ENCODE measurements at regions not wholly inside any gene's neighbourhood (a gene's known extent, or its start where the extent isn't known, plus 50 kb on each side); places are given as distances from the start of the nearest gene placed in this dataset.

GRCh38 chr2:128988967-128989366, 670.3 kb upstream of the HS6ST1 start:
- no peak overlapping the region for H3K9ac ChIP-seq (ENCODE audit: low read depth in 1 of 2, low read length in 2 of 2)
- H3K4me3 ChIP-seq (ENCODE audit: low read depth in 1 of 3, low read length in 3 of 3), result no peak overlapping the region
- TF ChIP-seq HNF4A (conservative IDR thresholded peaks at IDR 0.05) (no peak), YY1 (IDR thresholded peaks at IDR 0.05) (no peak), NR2F2 (IDR thresholded peaks at IDR 0.05) (no peak), RXRA (IDR thresholded peaks at IDR 0.05) (no peak), JUND (IDR thresholded peaks at IDR 0.05) (no peak), RAD21 (IDR thresholded peaks at IDR 0.05) (no peak), FOXA2 (IDR thresholded peaks at IDR 0.05) (no peak)
- WGBS, result 80% methylated on average over 6 of the region's 6 CpGs
- H3K27me3 ChIP-seq (ENCODE audit: control insufficient read depth in 4 of 4, insufficient read depth in 4 of 4, low read length in 3 of 4), result no peaks in the 10 kb centered on the region
- no peak for DNase-seq (ENCODE audit: low spot score)
- H3K9me3 ChIP-seq (ENCODE audit: control insufficient read depth in 4 of 4, low read length in 3 of 4), result peaks cover 0 to 2% (median 0%) of the 10 kb centered on the region in 4 donors
- no peaks in the 10 kb centered on the region for H3K36me3 ChIP-seq (ENCODE audit: control insufficient read depth in 4 of 4, insufficient read depth in 3 of 4, low read depth in 1 of 4, low read length in 3 of 4)
- no peaks in the 10 kb centered on the region for H3K4me1 ChIP-seq (ENCODE audit: control insufficient read depth in 4 of 4, insufficient read depth in 4 of 4, low read length in 3 of 4)
- no peak overlapping the region for H3K27ac ChIP-seq (ENCODE audit: low read depth in 1 of 2, low read length in 2 of 2)

- Histone ChIP-seq H3K4me3 (ENCODE audit: low read depth in 1 of 3, low read length in 3 of 3) (no peak overlapping the region), H3K9me3 (ENCODE audit: control insufficient read depth in 4 of 4, low read length in 3 of 4) (peaks cover 0 to 2% (median 0%) of the 10 kb centered on the region in 4 donors), H3K27me3 (ENCODE audit: control insufficient read depth in 4 of 4, insufficient read depth in 4 of 4, low read length in 3 of 4) (no peaks in the 10 kb centered on the region), H3K36me3 (ENCODE audit: control insufficient read depth in 4 of 4, insufficient read depth in 3 of 4, low read depth in 1 of 4, low read length in 3 of 4) (no peaks in the 10 kb centered on the region), H3K9ac (ENCODE audit: low read depth in 1 of 2, low read length in 2 of 2) (no peak overlapping the region), H3K27ac (ENCODE audit: low read depth in 1 of 2, low read length in 2 of 2) (no peak overlapping the region), H3K4me1 (ENCODE audit: control insufficient read depth in 4 of 4, insufficient read depth in 4 of 4, low read length in 3 of 4) (no peaks in the 10 kb centered on the region)
- no peak for DNase-seq (ENCODE audit: low spot score)
- TF ChIP-seq, protein P1, sequence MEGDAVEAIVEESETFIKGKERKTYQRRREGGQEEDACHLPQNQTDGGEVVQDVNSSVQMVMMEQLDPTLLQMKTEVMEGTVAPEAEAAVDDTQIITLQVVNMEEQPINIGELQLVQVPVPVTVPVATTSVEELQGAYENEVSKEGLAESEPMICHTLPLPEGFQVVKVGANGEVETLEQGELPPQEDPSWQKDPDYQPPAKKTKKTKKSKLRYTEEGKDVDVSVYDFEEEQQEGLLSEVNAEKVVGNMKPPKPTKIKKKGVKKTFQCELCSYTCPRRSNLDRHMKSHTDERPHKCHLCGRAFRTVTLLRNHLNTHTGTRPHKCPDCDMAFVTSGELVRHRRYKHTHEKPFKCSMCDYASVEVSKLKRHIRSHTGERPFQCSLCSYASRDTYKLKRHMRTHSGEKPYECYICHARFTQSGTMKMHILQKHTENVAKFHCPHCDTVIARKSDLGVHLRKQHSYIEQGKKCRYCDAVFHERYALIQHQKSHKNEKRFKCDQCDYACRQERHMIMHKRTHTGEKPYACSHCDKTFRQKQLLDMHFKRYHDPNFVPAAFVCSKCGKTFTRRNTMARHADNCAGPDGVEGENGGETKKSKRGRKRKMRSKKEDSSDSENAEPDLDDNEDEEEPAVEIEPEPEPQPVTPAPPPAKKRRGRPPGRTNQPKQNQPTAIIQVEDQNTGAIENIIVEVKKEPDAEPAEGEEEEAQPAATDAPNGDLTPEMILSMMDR (IDR thresholded peaks at IDR 0.05; ENCODE audit: low read depth, low read length, missing input control), result no peak
- TF ChIP-seq JUND (IDR thresholded peaks at IDR 0.05), result no peak
- TF ChIP-seq HNF4A (conservative IDR thresholded peaks at IDR 0.05), result no peak
- TF ChIP-seq GABPA (IDR thresholded peaks at IDR 0.05 in 1 of 2, conservative IDR thresholded peaks at IDR 0.05 in 1 of 2), result no peak
- no peak for TF ChIP-seq TAF1 (conservative IDR thresholded peaks at IDR 0.05)
- no peak for TF ChIP-seq NR2F2 (IDR thresholded peaks at IDR 0.05)
- TF ChIP-seq, protein P2, sequence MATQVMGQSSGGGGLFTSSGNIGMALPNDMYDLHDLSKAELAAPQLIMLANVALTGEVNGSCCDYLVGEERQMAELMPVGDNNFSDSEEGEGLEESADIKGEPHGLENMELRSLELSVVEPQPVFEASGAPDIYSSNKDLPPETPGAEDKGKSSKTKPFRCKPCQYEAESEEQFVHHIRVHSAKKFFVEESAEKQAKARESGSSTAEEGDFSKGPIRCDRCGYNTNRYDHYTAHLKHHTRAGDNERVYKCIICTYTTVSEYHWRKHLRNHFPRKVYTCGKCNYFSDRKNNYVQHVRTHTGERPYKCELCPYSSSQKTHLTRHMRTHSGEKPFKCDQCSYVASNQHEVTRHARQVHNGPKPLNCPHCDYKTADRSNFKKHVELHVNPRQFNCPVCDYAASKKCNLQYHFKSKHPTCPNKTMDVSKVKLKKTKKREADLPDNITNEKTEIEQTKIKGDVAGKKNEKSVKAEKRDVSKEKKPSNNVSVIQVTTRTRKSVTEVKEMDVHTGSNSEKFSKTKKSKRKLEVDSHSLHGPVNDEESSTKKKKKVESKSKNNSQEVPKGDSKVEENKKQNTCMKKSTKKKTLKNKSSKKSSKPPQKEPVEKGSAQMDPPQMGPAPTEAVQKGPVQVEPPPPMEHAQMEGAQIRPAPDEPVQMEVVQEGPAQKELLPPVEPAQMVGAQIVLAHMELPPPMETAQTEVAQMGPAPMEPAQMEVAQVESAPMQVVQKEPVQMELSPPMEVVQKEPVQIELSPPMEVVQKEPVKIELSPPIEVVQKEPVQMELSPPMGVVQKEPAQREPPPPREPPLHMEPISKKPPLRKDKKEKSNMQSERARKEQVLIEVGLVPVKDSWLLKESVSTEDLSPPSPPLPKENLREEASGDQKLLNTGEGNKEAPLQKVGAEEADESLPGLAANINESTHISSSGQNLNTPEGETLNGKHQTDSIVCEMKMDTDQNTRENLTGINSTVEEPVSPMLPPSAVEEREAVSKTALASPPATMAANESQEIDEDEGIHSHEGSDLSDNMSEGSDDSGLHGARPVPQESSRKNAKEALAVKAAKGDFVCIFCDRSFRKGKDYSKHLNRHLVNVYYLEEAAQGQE (IDR thresholded peaks at IDR 0.05), result no peak
- TF ChIP-seq FOXA2 (IDR thresholded peaks at IDR 0.05), result no peak
- TF ChIP-seq, protein P3, sequence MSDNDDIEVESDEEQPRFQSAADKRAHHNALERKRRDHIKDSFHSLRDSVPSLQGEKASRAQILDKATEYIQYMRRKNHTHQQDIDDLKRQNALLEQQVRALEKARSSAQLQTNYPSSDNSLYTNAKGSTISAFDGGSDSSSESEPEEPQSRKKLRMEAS (IDR thresholded peaks at IDR 0.05), result no peak
- no peak for TF ChIP-seq YY1 (IDR thresholded peaks at IDR 0.05)
- TF ChIP-seq, protein P4, sequence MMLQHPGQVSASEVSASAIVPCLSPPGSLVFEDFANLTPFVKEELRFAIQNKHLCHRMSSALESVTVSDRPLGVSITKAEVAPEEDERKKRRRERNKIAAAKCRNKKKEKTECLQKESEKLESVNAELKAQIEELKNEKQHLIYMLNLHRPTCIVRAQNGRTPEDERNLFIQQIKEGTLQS (IDR thresholded peaks at IDR 0.05), result no peak
- no peak for TF ChIP-seq SP1 (IDR thresholded peaks at IDR 0.05)
- TF ChIP-seq HNF4G (IDR thresholded peaks at IDR 0.05), result no peak
- TF ChIP-seq FOXA1 (IDR thresholded peaks at IDR 0.05), result no peak
- no peak for TF ChIP-seq RXRA (IDR thresholded peaks at IDR 0.05)
- no peak for TF ChIP-seq EGR1 (IDR thresholded peaks at IDR 0.05; ENCODE audit: low read depth in 2 of 2)
- no peak for TF ChIP-seq RAD21 (IDR thresholded peaks at IDR 0.05)
- WGBS, result 87% methylated on average over 4 of the region's 4 CpGs
These were observed 676.4 kb upstream of the HS6ST1 start for GRCh38 chr2:128995086-128995485.

All from liver (tissue), 8 donors.